ENCODE measurements at regions not wholly inside any gene's neighbourhood (a gene's known extent, or its start where the extent isn't known, plus 50 kb on each side); places are given as distances from the start of the nearest gene placed in this dataset.

GRCh38 chr21:27043377-27043776 is 76.5 kb upstream of the ADAMTS5 start:
- TF ChIP-seq CTCF (IDR thresholded peaks at IDR 0.05) (no peak), POLR2A (IDR thresholded peaks at IDR 0.05) (no peak)
